ENCODE measurements at regions not wholly inside any gene's neighbourhood (a gene's known extent, or its start where the extent isn't known, plus 50 kb on each side); places are given as distances from the start of the nearest gene placed in this dataset.
"Not testable (repeated sequence)": the region's sequence is repeated elsewhere in the genome, so short reads cannot be mapped to it uniquely, and the experiment has no call there.

DNA sequence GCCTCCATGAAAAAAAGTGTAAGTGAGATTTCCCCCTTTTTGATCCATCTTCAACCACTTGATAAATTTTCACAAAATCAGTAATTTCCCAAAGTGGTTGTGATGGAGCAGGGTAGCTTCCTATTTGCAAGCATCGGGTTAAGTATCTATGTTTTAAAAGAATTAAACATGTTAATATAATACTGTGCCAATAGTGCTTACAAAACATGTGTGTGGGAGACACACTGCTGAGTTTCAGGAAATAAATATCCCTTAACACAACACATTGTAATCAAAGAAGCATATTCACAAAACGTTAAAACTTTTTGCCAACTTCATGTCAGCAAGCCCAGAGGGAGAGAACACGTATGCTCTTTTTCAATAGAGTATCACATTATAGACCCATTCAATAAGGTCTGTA lies 526.9 kb downstream of the TTLL7 start:
- not testable (repeated sequence) for DNase-seq (ENCODE audit: low read depth)

- DNase-seq (ENCODE audit: low read depth): not testable (repeated sequence)
Observed at GRCh38 chr1:83471272-83471671, 527.7 kb downstream of the TTLL7 start.

- DNase-seq (ENCODE audit: low read depth): not testable (repeated sequence)
Observed at GRCh38 chr1:83468336-83468735, 530.6 kb downstream of the TTLL7 start.

GRCh38 chr1:83457735-83458248 lies 541.1 kb downstream of the TTLL7 start:
- not testable (repeated sequence) for DNase-seq (ENCODE audit: low read depth)

- not testable (repeated sequence) for DNase-seq (ENCODE audit: low read depth)
Observed at GRCh38 chr1:83457281-83457680, 541.7 kb downstream of the TTLL7 start.

- DNase-seq (ENCODE audit: low read depth): not testable (repeated sequence)
Observed at GRCh38 chr1:83455753-83456152, 543.2 kb downstream of the TTLL7 start.

GRCh38 chr1:83445873-83446272 lies 553.1 kb downstream of the TTLL7 start:
- DNase-seq (ENCODE audit: low read depth): not testable (repeated sequence)

DNA sequence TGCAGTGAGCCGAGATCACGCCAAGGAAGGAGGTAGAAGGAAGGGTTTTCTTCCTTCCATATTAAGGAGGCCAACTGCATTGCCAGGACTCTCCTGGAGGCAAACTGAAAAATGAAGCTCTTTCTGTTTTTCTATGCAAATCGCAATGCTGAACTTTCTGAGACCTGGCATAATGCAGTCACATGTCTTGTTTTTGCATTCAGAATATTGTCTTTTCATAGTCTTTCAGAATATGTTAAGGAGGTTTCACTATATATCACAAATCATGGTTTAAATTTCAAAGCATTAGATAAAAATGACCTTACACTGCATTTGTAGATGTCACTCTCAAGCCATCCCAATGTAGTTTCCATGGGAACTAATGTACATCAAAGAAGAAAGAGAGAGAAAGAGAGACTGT lies 556.5 kb downstream of the TTLL7 start:
- not testable (repeated sequence) for DNase-seq (ENCODE audit: low read depth)

- not testable (repeated sequence) for DNase-seq (ENCODE audit: low read depth)
Observed at GRCh38 chr1:83440586-83440985, 558.3 kb downstream of the TTLL7 start.

DNA sequence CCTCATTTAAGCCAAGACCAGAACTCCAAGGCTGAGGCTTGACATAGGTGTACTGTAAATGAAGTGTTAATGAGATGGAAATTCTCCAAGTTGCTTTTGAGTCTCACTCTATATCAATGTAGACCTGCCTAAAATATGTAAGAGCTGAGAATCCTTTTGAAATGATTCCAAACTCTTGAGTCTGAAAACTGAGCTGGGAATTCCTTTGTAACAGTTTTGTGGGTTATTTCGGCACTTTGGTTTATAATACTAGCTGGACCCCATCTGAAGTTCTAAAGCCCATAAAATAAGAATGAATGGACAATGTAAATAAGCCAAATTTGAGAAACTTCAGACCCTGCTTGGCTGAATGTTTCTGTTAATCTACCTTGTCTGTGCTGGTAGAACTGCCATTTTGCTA lies 558.9 kb downstream of the TTLL7 start:
- not testable (repeated sequence) for DNase-seq (ENCODE audit: low read depth)

GRCh38 chr1:83438316-83438715 lies 560.6 kb downstream of the TTLL7 start:
- DNase-seq (ENCODE audit: low read depth): not testable (repeated sequence)

- DNase-seq (ENCODE audit: low read depth): not testable (repeated sequence)
Observed at GRCh38 chr1:83435336-83435735, 563.6 kb downstream of the TTLL7 start.

DNA sequence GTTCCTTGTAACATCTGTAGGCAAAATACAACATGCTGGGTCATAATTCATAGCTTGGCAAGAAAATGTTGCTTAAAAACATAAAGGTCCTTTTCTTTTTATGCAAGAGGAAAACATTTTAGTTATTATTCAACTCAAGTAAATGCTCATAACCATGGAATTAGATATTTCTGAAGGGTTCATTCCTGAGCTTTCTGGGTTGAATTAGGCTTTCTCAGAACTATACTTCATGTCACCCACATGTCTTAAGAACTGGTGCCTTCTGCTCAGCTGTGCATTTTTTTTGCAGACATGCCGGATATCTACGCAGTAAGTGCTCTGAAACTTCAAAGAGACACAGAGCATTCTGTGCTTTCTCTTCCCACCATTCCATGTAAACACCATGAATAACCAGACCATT lies 571.4 kb downstream of the TTLL7 start:
- not testable (repeated sequence) for DNase-seq (ENCODE audit: low read depth)

- DNase-seq (ENCODE audit: low read depth): not testable (repeated sequence)
Observed at GRCh38 chr1:83423382-83423781, 575.5 kb downstream of the TTLL7 start.

GRCh38 chr1:83418558-83418957 lies 580.4 kb downstream of the TTLL7 start:
- DNase-seq (ENCODE audit: low read depth): no peak

DNA sequence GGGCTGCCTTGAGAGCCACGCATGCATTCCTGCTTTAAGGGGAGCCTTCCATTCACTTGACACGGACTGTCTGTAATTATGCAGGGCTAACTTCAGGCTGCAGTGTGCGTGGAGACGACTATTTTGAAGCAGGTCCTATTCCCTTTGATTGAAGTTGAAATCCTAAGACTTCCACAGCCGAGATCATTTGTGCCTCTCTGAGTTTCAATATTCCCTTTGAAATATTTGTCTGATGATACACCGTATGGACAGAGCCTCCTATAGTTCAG lies 585.2 kb downstream of the TTLL7 start:
- DNase-seq (ENCODE audit: low read depth): not testable (repeated sequence)

- not testable (repeated sequence) for DNase-seq (ENCODE audit: low read depth)
Observed at GRCh38 chr1:83410746-83411413, 588.1 kb downstream of the TTLL7 start.

GRCh38 chr1:83406693-83407371 lies 592.1 kb downstream of the TTLL7 start:
- DNase-seq (ENCODE audit: low read depth): not testable (repeated sequence)

- DNase-seq (ENCODE audit: low read depth): not testable (repeated sequence)
Observed at GRCh38 chr1:83405789-83406188, 593.1 kb downstream of the TTLL7 start.

- not testable (repeated sequence) for DNase-seq (ENCODE audit: low read depth)
Observed at GRCh38 chr1:83403500-83403899, 595.4 kb downstream of the TTLL7 start.

- DNase-seq (ENCODE audit: low read depth): not testable (repeated sequence)
Observed at GRCh38 chr1:83401146-83401545, 597.8 kb downstream of the TTLL7 start.

- DNase-seq (ENCODE audit: low read depth): not testable (repeated sequence)
Observed at GRCh38 chr1:83400173-83400572, 598.8 kb downstream of the TTLL7 start.

GRCh38 chr1:83398125-83398524 lies 600.8 kb downstream of the TTLL7 start:
- DNase-seq (ENCODE audit: low read depth): not testable (repeated sequence)

Data from T follicular helper cell (primary cell).